ENCODE measurements at regions not wholly inside any gene's neighbourhood (a gene's known extent, or its start where the extent isn't known, plus 50 kb on each side); places are given as distances from the start of the nearest gene placed in this dataset.

GRCh38 chr22:26927821-26928220 lies 270.4 kb downstream of the MIAT start:
- no peak for DNase-seq (ENCODE audit: insufficient read length, low spot score)
- FAIRE-seq = no peak
- TF ChIP-seq CTCF (IDR thresholded peaks at IDR 0.05; ENCODE audit: insufficient read depth, missing control alignments) = no peak

GRCh38 chr22:26931471-26931870 lies 274.1 kb downstream of the MIAT start:
- no peak for TF ChIP-seq CTCF (IDR thresholded peaks at IDR 0.05; ENCODE audit: insufficient read depth, missing control alignments)

GRCh38 chr22:26933105-26933590 lies 275.8 kb downstream of the MIAT start:
- FAIRE-seq = no peak
- no peak for DNase-seq (ENCODE audit: insufficient read length, low spot score)
- no peak for TF ChIP-seq CTCF (IDR thresholded peaks at IDR 0.05; ENCODE audit: insufficient read depth, missing control alignments)

More at GRCh38 chr22:26931471-26931870, 274.1 kb downstream of the MIAT start:
- DNase-seq (ENCODE audit: insufficient read length, low spot score) = no peak
- FAIRE-seq = no peak

GRCh38 chr22:26937213-26937612 lies 279.8 kb downstream of the MIAT start:
- DNase-seq (ENCODE audit: insufficient read length, low spot score) = no peak
- no peak for TF ChIP-seq CTCF (IDR thresholded peaks at IDR 0.05; ENCODE audit: insufficient read depth, missing control alignments)
- FAIRE-seq = no peak

- no peak for DNase-seq (ENCODE audit: insufficient read length, low spot score)
- TF ChIP-seq CTCF (IDR thresholded peaks at IDR 0.05; ENCODE audit: insufficient read depth, missing control alignments) = no peak
- no peak for FAIRE-seq
Measured at GRCh38 chr22:26939466-26939865, 282.1 kb downstream of the MIAT start.

- DNase-seq (ENCODE audit: insufficient read length, low spot score) = no peak
- FAIRE-seq = no peak
- no peak for TF ChIP-seq CTCF (IDR thresholded peaks at IDR 0.05; ENCODE audit: insufficient read depth, missing control alignments)
Measured at GRCh38 chr22:26941896-26942636, 284.7 kb downstream of the MIAT start.

- TF ChIP-seq CTCF (IDR thresholded peaks at IDR 0.05; ENCODE audit: insufficient read depth, missing control alignments) = no peak
- DNase-seq (ENCODE audit: insufficient read length, low spot score) = no peak
- no peak for FAIRE-seq
Measured at GRCh38 chr22:26942637-26942957, 285.2 kb downstream of the MIAT start.

Data from D721Med (cell line).